IMR-90 (cell line): ENCODE measurements at regions not wholly inside any gene's neighbourhood (a gene's known extent, or its start where the extent isn't known, plus 50 kb on each side); places are given as distances from the start of the nearest gene placed in this dataset.
A peak's percentile ranks its signal among the peaks of the same experiment; 100 is the strongest.

Experiments
- ATAC-seq: fragments of 200-7000 bp; cut with Tn5 transposase; 2 replicates; pipeline ENCODE4 v1.9.1; 2020; ENCODE audit warnings: low read depth, mild to moderate bottlenecking, moderate library complexity
- BruUV-seq: library from RNA; stranded (reverse); fragments of 400-500 nt; replicated peaks from 2 replicates; lab custom pipeline; 2021; lab: Mats Ljungman, UMichigan
- CTCF ChIA-PET: fragments of 300-600 bp; formaldehyde crosslinking; extraction: SDS; loops from one replicate; lab custom pipeline; 2021; ENCODE audit warnings: antibody characterized with exemption; lab: Yijun Ruan, JAX
- POLR2A ChIA-PET: fragments of 300-600 bp; sonication (Branson Sonifier 250); formaldehyde crosslinking; loops from one replicate; lab custom pipeline; 2022; ENCODE audit warnings: antibody characterized with exemption; ENCODE audit not compliant: unreplicated experiment; lab: Charles Lee
- DNase-seq: peaks from one replicate; pipeline ENCODE4 v3.0.0; 2013
- H2AFZ ChIP-seq: replicated peaks from 2 replicates; pipeline ENCODE3; 2013; ENCODE audit warnings: low read length, mild to moderate bottlenecking; ENCODE audit not compliant: poor library complexity
- H2AK5ac ChIP-seq: 2 replicates; pipeline ENCODE4 v1.6.1; 2013; ENCODE audit warnings: low read depth, low read length, inconsistent platforms
- H2AK9ac ChIP-seq: replicated peaks from 2 replicates; pipeline ENCODE3; 2013; ENCODE audit warnings: mild to moderate bottlenecking, low read depth, low read length, moderate library complexity; ENCODE audit not compliant: poor library complexity
- H2BK120ac ChIP-seq: 2 replicates; pipeline ENCODE4 v1.6.1; 2013; ENCODE audit warnings: low read depth, low read length, inconsistent platforms
- H2BK15ac ChIP-seq: 3 replicates; pipeline ENCODE4 v1.6.1; 2013; ENCODE audit warnings: low read depth, low read length, inconsistent platforms
- H2BK20ac ChIP-seq: 2 replicates; pipeline ENCODE4 v1.6.1; 2013; ENCODE audit warnings: low read depth, mild to moderate bottlenecking, inconsistent platforms, low read length, moderate library complexity
- H2BK5ac ChIP-seq: 2 replicates; pipeline ENCODE4 v1.6.1; 2013; ENCODE audit warnings: mild to moderate bottlenecking, low read depth, low read length, inconsistent platforms; ENCODE audit not compliant: poor library complexity, severe bottlenecking
- H3K14ac ChIP-seq: replicated peaks from 2 replicates; pipeline ENCODE4 v1.6.1; 2013; ENCODE audit warnings: low read depth, low read length, inconsistent platforms
- H3K18ac ChIP-seq: 2 replicates; pipeline ENCODE4 v1.6.1; 2013; ENCODE audit warnings: low read depth, low read length, control low read depth
- H3K23ac ChIP-seq: 2 replicates; pipeline ENCODE4 v1.6.1; 2013; ENCODE audit warnings: low read depth, low read length, inconsistent platforms
- H3K27ac ChIP-seq: 2 replicates; pipeline ENCODE4 v1.5.1; 2013; ENCODE audit warnings: mild to moderate bottlenecking, control low read depth, low read length; ENCODE audit not compliant: insufficient read depth
- H3K27me3 ChIP-seq: 2 replicates; pipeline ENCODE4 v1.6.1; 2013; ENCODE audit warnings: low read length; ENCODE audit not compliant: control insufficient read depth, insufficient read depth
- H3K36me3 ChIP-seq: 2 replicates; pipeline ENCODE4 v1.6.1; 2013; ENCODE audit warnings: low read length, mixed read lengths; ENCODE audit not compliant: control insufficient read depth, insufficient read depth
- H3K4ac ChIP-seq: 2 replicates; pipeline ENCODE4 v1.6.1; 2013; ENCODE audit warnings: low read depth, low read length, inconsistent platforms
- H3K4me1 ChIP-seq: 2 replicates; pipeline ENCODE4 v1.6.1; 2013; ENCODE audit warnings: low read length, mixed read lengths; ENCODE audit not compliant: control insufficient read depth, insufficient read depth
- H3K4me2 ChIP-seq: 2 replicates; pipeline ENCODE4 v1.6.1; 2013; ENCODE audit warnings: low read depth, mild to moderate bottlenecking, control low read depth, low read length, moderate library complexity
- H3K4me3 ChIP-seq: 2 replicates; pipeline ENCODE4 v1.5.1; 2013; ENCODE audit warnings: low read depth, mild to moderate bottlenecking, control low read depth, low read length, moderate library complexity; ENCODE audit not compliant: insufficient read depth
- H3K56ac ChIP-seq: 2 replicates; pipeline ENCODE4 v1.6.1; 2013; ENCODE audit warnings: low read length, inconsistent platforms; ENCODE audit not compliant: insufficient read depth; ENCODE audit errors: extremely low read depth
- H3K79me1 ChIP-seq, 2 experiments: 2 replicates each; pipeline ENCODE4 v1.6.1; 2013; ENCODE audit warnings: low read length in 2 of 2, inconsistent platforms in 1 of 2, low read depth in 1 of 2
- H3K9ac ChIP-seq: 2 replicates; pipeline ENCODE4 v1.6.1; 2013; ENCODE audit warnings: low read depth, low read length, control low read depth
- H3K9me1 ChIP-seq: 2 replicates; pipeline ENCODE4 v1.6.1; 2013; ENCODE audit warnings: low read length, inconsistent platforms; ENCODE audit not compliant: insufficient read depth
- H3K9me3 ChIP-seq: 2 replicates; pipeline ENCODE4 v1.6.1; 2013; ENCODE audit warnings: low read length; ENCODE audit not compliant: control insufficient read depth, insufficient read depth
- H4K20me1 ChIP-seq: 2 replicates; pipeline ENCODE4 v1.6.1; 2013; ENCODE audit warnings: low read length, inconsistent platforms; ENCODE audit not compliant: insufficient read depth
- H4K5ac ChIP-seq: 2 replicates; pipeline ENCODE4 v1.6.1; 2013; ENCODE audit warnings: mild to moderate bottlenecking, low read depth, low read length, control low read depth
- H4K8ac ChIP-seq, 2 experiments: 2 replicates each; pipeline ENCODE4 v1.6.1; 2013; ENCODE audit warnings: low read depth in 2 of 2, low read length in 2 of 2, control low read depth in 1 of 2, inconsistent platforms in 1 of 2
- H4K91ac ChIP-seq: 2 replicates; pipeline ENCODE4 v1.6.1; 2013; ENCODE audit warnings: low read depth, low read length, inconsistent platforms; ENCODE audit not compliant: insufficient read depth
- BHLHE40 ChIP-seq: fragments of 150-350 bp; IDR thresholded peaks from 2 replicates; pipeline ENCODE4 v1.6.1; 2016; ENCODE audit warnings: mild to moderate bottlenecking, low read depth, low read length
- CEBPB ChIP-seq: IDR thresholded peaks from 2 replicates; pipeline ENCODE4 v1.6.1; 2012; ENCODE audit warnings: low read depth, low read length, improper control_type of control experiment
- MAFK ChIP-seq: IDR thresholded peaks from 2 replicates; pipeline ENCODE4 v1.6.1; 2012; ENCODE audit warnings: low read depth, low read length, improper control_type of control experiment
- MXI1 ChIP-seq: IDR thresholded peaks from 2 replicates; pipeline ENCODE4 v1.6.1; 2012; ENCODE audit warnings: low read depth, mild to moderate bottlenecking, low read length, moderate library complexity, borderline replicate concordance
- NFE2L2 ChIP-seq: fragments of 150-350 bp; IDR thresholded peaks from 2 replicates; pipeline ENCODE4 v1.6.1; 2016; ENCODE audit warnings: low read depth, mild to moderate bottlenecking, low read length
- RFX5 ChIP-seq: IDR thresholded peaks from 2 replicates; pipeline ENCODE4 v1.8.0; 2012; ENCODE audit warnings: low read depth, mild to moderate bottlenecking, low read length, moderate library complexity
- USF2 ChIP-seq: fragments of 150-350 bp; IDR thresholded peaks from 2 replicates; pipeline ENCODE4 v1.6.1; 2017; ENCODE audit warnings: mild to moderate bottlenecking, antibody characterized with exemption, low read length, low read depth
- WGBS, 2 experiments: methylation state at CpG; one replicate each; pipeline versions ENCODE4 v1.1.5 to v1.1.7; 2013; ENCODE audit warnings: missing lambda C conversion rate in 2 of 2; ENCODE audit not compliant: insufficient read length in 1 of 2; ENCODE audit errors: extremely low coverage in 2 of 2; 5-methylcytosine and 5-hydroxymethylcytosine counted together
- dilution Hi-C: fragments of 300-500 bp; cut with HindIII; formaldehyde crosslinking; loops from one replicate; pipeline ENCODE4 v1.14.3; 2018; ENCODE audit warnings: low sequenced_read_pairs; ENCODE audit not compliant: unreplicated experiment
- in situ Hi-C: fragments of 300-500 bp; cut with MboI; formaldehyde crosslinking; loops from 3 replicates; pipeline ENCODE4 v1.14.3; 2019; ENCODE audit warnings: low sequenced_read_pairs, inconsistent platforms, mixed read lengths
- intact Hi-C: fragments of 100-400 bp; cut with micrococcal nuclease; formaldehyde crosslinking; loops from 2 replicates; pipeline ENCODE4 v1.10.0; 2022

DNA sequence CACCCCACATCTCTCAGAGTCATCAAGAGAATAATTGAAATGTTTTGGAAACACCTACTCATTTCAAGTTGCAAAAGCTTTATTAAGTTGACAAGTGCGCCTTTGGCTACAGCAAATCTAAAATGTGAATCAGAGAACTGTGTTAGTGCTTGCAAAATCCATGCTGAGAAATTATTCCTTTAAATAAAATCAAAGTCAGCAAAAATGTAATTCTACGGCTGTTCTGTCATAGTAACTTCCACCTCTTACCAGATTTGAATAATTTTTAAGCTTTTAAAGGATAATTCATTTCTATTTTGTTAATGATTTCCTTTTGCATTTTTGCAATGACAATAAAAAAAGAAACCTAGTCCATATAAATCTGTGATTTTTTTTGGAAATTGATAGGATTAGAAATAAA, 1779.1 kb downstream of the STIM2 start:
- Histone ChIP-seq H2BK15ac (no peak overlapping the region), H3K79me1 (no peaks in the 10 kb centered on the region), H2AK9ac (no peak overlapping the region), H4K5ac (no peak overlapping the region), H4K20me1 (no peaks in the 10 kb centered on the region), H3K18ac (no peak overlapping the region), H3K4ac (no peak overlapping the region), H2AFZ (no peak overlapping the region), H3K14ac (no peak overlapping the region), H2BK120ac (no peak overlapping the region), H3K4me3 (no peak overlapping the region), H2AK5ac (no peak overlapping the region), H4K91ac (no peak overlapping the region), H3K56ac (no peak overlapping the region), H3K4me2 (no peak overlapping the region), H3K27ac (no peak overlapping the region), H3K23ac (no peak overlapping the region), H3K9ac (no peak overlapping the region), H2BK20ac (no peak overlapping the region), H3K36me3 (no peaks in the 10 kb centered on the region), H2BK5ac (no peak overlapping the region), H3K4me1 (no peaks in the 10 kb centered on the region), H3K9me1 (no peaks in the 10 kb centered on the region), H3K27me3 (no peaks in the 10 kb centered on the region), H4K8ac (no peak overlapping the region), H3K9me3 (no peaks in the 10 kb centered on the region)
- ATAC-seq (no peak), DNase-seq (no peak)
- no CpG with 5 or more reads among the region's 2 CpGs for WGBS, 2 experiments
- dilution Hi-C loops, result no loop called here
- in situ Hi-C loops, result no loop called here
- CTCF ChIA-PET, result no interaction called here
- no peak for TF ChIP-seq MXI1
- no peak for TF ChIP-seq CEBPB
- no peak for TF ChIP-seq NFE2L2
- peak; percentile 50 for TF ChIP-seq MAFK
- no peak for TF ChIP-seq RFX5
- no peak for TF ChIP-seq USF2
- TF ChIP-seq BHLHE40, result no peak
- POLR2A ChIA-PET, result no interaction called here
- intact Hi-C loops, result no loop called here
- no TSS peak for BruUV-seq
